HG03354 (cell line): ENCODE measurements at regions not wholly inside any gene's neighbourhood (a gene's known extent, or its start where the extent isn't known, plus 50 kb on each side); places are given as distances from the start of the nearest gene placed in this dataset.
A peak's percentile ranks its signal among the peaks of the same experiment; 100 is the strongest.
"Not testable (repeated sequence)": the region's sequence is repeated elsewhere in the genome, so short reads cannot be mapped to it uniquely, and the experiment has no call there.

ENCODE experiments used
- ATAC-seq: cut with Tn5 transposase; IDR thresholded peaks from one replicate; pipeline ENCODE4 v1.9.1; 2021; ENCODE audit warnings: mild to moderate bottlenecking; ENCODE audit not compliant: unreplicated experiment, poor library complexity, severe bottlenecking

GRCh38 chr12:54799966-54800365, 54.4 kb upstream of the MUCL1 start:
- ATAC-seq: not testable (repeated sequence)

GRCh38 chr12:54798651-54799050, 55.7 kb upstream of the MUCL1 start:
- ATAC-seq: no peak

- ATAC-seq: no peak
These were observed 57.3 kb upstream of the MUCL1 start for GRCh38 chr12:54796991-54797390.

- ATAC-seq: no peak
These were observed 58.7 kb upstream of the MUCL1 start for GRCh38 chr12:54795644-54796043.

GRCh38 chr12:54786081-54786480, 68.2 kb upstream of the MUCL1 start:
- no peak for ATAC-seq

- ATAC-seq: no peak
These were observed 70.2 kb upstream of the MUCL1 start for GRCh38 chr12:54784115-54784514.

GRCh38 chr12:54777031-54777430, 77.3 kb upstream of the MUCL1 start:
- ATAC-seq: not testable (repeated sequence)

- ATAC-seq: no peak
These were observed 80.7 kb upstream of the MUCL1 start for GRCh38 chr12:54773593-54773992.

GRCh38 chr12:54765652-54766051, 88.7 kb upstream of the MUCL1 start:
- no peak for ATAC-seq

- no peak for ATAC-seq
These were observed 91.9 kb upstream of the MUCL1 start for GRCh38 chr12:54762390-54762789.

- ATAC-seq: peak; percentile 66
These were observed 94.6 kb upstream of the MUCL1 start for GRCh38 chr12:54759751-54760150.

GRCh38 chr12:54751493-54751892, 102.8 kb upstream of the MUCL1 start:
- ATAC-seq: no peak

- ATAC-seq: peak; percentile 81
These were observed 101.1 kb upstream of the DCD start for GRCh38 chr12:54749191-54749818.

GRCh38 chr12:54744590-54744989, 96.4 kb upstream of the DCD start:
- no peak for ATAC-seq

GRCh38 chr12:54740882-54741281, 92.7 kb upstream of the DCD start:
- ATAC-seq: no peak

- no peak for ATAC-seq
These were observed 88.4 kb upstream of the DCD start for GRCh38 chr12:54736549-54736948.

GRCh38 chr12:54734196-54734950, 86.2 kb upstream of the DCD start:
- no peak for ATAC-seq

GRCh38 chr12:54725233-54725843, 77.2 kb upstream of the DCD start:
- ATAC-seq: no peak

GRCh38 chr12:54723379-54724256, 75.5 kb upstream of the DCD start:
- ATAC-seq: peak; percentile 72

- no peak for ATAC-seq
These were observed 73.1 kb upstream of the DCD start for GRCh38 chr12:54721312-54721711.
